HG03439 (cell line): ENCODE measurements at regions not wholly inside any gene's neighbourhood (a gene's known extent, or its start where the extent isn't known, plus 50 kb on each side); places are given as distances from the start of the nearest gene placed in this dataset.

ENCODE experiments used
- ATAC-seq: cut with Tn5 transposase; IDR thresholded peaks from one replicate; pipeline ENCODE4 v1.9.1; 2021; ENCODE audit warnings: mild to moderate bottlenecking, moderate library complexity; ENCODE audit not compliant: unreplicated experiment

GRCh38 chr14:95466506-95466905 is 49.9 kb downstream of the SYNE3 start:
- no peak for ATAC-seq

- no peak for ATAC-seq
Measured at GRCh38 chr14:95465936-95466335, 50.5 kb downstream of the SYNE3 start.

- ATAC-seq: no peak
Measured at GRCh38 chr14:95465358-95465757, 51.1 kb downstream of the SYNE3 start.

DNA sequence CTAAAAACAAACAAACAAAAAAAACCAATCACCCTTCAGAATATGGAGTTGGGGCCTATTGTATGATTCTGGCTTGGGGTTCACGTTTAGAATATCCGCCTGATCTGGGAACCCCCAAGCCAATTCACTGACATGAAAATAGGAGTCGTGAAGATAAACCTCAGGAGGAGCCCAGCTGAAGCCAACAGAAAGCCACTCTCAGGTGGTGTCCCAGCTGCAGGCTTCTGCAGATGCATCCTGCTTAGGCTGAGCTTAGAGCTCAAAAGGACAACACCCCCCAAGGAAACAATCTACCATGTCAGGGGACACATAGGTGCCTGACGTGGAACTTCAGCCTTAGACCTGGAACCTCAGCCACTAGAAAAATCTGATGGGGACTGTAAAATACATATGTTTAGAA is 51.9 kb downstream of the SYNE3 start:
- ATAC-seq: no peak

GRCh38 chr14:95464103-95464502 is 52.3 kb downstream of the SYNE3 start:
- ATAC-seq: no peak

DNA sequence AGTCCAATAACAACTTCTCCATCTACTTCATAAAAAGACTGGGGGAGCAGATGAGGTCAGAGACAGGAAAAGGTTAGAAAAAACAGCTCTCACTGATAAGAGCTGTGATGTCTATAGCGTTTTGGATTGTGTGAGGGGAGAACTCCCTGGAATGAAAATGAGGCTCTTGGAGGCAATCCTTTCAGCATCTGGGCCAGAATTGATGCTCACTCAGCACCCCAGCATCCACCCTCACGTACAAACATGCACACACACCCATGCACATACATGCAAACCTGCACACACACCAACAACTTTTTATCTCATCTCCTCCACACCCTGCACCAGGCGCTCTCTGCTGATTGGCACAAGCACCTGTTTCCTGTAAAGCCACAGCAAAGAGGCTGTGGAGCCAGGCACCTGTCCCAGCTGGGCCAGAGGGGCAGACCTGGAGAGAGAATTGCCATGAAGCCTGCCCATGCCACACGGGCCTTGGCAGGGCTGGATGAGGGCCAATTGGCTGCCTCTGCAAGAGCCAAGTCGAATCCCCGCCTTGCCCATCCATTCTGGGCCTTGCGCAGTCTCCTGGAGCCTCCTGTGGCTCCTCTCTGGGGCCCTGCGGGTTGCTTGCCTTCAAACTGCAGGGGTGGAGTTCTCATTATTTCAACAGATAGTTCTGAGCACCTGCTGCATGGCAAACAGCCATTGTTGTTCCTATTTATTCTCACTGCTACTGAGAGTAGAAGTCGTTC is 53.1 kb downstream of the SYNE3 start:
- ATAC-seq: no peak

GRCh38 chr14:95462491-95462890 is 54.0 kb downstream of the SYNE3 start:
- no peak for ATAC-seq

DNA sequence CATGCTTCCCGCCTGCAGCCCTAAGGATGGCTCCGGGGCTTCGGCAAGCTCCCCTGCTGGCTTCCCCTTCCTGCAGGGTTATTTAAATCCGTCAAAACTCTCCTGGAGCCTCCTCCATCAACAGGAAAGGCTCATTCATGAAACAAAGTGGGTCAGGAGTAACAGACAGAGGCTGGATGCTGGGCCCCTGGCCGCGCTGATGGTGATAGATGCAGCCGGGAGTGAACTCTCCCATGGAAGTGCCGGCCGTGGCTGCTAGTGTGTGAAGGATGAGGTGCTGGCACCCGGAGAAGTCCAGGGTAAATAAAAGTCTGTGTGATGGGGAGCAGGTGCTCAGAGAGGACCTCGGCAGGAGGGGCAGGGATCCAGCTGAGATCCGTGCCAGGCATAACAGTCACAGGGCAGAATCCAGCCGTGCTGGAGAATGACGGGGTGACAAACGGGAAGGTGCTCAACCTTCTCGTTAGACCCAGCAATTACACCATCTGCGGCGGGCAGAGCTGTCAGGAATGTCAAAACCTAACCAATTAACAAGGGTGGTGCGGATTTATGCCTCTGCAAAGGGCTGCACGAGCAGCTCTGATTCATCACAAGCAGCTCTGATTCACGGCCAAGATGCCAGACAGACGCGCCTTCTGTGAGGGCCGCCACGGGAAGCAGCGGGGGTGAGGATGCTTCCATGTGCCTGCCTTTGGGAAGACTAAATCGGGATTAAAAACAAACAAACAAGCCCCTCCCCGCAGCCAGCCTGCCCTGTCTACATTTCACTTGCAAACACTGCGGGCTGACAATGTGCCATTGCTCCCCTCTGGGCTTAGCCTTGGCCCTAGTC is 55.6 kb downstream of the SYNE3 start:
- no peak for ATAC-seq

DNA sequence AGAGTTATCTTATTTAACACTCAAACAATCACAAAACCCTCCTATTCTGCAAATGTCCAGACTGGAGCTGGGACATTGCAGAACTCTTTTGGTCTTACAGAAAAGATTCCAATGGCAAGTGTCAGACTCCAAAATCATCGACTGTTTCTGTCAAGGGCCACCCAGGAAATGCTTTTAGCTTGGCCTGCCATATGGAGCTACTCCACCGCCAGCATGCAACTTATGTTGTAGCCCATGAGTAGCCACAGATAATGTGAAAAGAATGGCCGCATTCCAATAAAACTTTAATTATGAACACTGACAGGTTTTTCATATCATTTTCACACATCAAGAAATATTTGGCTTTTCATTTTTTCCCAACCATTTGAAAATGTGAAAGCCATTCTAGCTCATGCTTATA is 57.5 kb downstream of the SYNE3 start:
- ATAC-seq: no peak

DNA sequence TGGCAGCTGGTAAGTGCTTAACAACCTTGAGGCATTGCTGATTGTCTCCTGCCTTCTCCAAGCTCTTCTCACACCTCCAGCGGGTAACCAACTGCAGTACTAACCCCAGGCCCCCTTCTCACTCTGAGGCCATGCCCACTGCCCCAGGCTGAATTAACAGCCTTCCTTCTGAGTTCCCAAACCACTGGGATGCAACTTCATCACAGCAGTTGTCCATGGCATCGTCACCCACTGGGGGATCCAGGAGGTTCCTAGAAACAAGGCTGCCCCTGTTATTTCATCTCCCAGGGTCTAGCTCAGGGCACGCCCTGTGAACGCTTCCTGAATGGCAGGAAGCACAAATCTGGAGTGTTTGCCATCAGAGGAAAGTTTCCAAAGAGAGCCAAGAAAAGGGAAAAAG is 58.0 kb downstream of the SYNE3 start:
- no peak for ATAC-seq

GRCh38 chr14:95456281-95456680 is 60.2 kb downstream of the SYNE3 start:
- ATAC-seq: no peak

DNA sequence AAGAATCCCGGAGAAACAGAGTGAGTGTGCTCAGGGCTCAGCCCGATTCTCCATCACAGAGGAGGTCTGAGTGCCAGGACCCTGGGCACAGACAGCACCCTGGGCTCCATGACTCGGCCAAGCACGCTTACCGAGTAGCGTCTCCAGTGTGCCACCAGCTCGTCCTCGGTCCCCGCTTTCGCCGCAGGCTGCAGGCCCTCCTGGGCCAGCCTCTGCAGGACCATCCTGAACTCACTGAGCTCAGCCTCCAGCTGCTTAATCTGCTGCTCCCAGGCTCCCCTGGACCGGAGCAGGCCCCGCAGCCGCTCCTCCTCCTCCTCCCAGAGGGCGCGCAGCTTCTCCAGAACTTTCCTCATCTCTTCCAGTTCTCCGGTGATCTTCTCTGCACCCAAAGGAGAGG is 61.2 kb downstream of the SYNE3 start:
- ATAC-seq: no peak

GRCh38 chr14:95453713-95453980 is 62.8 kb downstream of the SYNE3 start:
- ATAC-seq: no peak

DNA sequence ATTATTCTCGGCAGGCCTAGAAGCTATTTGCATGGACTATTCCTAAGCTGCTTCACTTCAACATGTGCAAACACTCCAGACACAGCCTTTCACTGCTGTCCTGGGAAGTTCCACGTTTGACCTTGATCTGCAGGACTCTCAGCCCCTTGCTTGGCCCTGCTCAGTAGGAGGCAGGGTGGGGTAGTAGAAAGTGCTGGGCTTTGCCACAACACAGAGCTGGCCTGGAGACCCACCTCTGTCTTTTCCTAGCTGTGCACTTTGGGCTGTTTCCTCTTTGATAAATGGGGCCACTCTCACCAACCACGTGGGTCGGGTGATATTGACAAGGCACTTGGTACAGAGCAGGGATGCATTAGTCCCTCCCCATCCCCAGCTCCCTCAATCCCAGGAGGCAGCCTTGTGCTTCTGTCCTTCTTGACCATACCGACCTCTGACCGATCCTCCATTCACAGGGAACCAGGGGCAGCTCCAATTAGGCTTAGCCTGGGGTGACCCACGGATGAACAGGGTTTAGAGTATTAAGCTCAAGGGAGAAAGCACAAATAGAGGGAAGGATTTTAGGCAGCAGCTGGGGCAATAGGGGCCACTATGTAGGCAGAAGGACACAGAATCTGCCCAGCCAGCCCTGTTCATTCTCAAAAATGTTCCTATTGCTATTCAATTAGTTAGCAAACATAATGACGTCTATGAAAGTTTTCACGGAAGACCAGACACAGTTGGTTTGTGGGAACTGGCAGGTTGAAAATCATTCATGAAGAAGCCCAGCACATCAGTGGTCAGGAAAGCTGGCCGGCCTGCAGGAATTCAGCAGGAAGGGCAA is 63.3 kb downstream of the SYNE3 start:
- no peak for ATAC-seq

- no peak for ATAC-seq
Measured at GRCh38 chr14:95452176-95452892, 64.1 kb downstream of the SYNE3 start.

GRCh38 chr14:95449131-95449530 is 67.3 kb downstream of the SYNE3 start:
- no peak for ATAC-seq

DNA sequence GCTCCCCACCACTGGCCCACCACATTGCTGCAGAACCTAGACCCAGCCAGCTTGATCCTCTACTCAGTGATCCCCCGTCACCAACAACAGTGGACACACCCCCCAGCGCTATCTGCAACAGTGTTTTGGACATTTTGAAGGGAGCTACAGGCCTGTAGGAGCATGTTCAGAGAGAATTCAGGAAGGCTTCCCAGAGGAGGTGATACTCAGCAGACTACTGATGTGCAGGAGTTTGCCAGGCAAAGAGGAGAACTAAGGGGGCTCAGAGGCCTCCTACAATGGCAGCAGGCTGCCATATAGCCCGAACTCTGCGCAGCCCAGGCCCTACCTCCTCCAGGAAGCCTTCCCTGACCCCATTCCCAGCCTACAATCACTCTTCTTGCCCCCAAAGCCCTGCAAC is 70.0 kb downstream of the SYNE3 start:
- ATAC-seq: no peak

DNA sequence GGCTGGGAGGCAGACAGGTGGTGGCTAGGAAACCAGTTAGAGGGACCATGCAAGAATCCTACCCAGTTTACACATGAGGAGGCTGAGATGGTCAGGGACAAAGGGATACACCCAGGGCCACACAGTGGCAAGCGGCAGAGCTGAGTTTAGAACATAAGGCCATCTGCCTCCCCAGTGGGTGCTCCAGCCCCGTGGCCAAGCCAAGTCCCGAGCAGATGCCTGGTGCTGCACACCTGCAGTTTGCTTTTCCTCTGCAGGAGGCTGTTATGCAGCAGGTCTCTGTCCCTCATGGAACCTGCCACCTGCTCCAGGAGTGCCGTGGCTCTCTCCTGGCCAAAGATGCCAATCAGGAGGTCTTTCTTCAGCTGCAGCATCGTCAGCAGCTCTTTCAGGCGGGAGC is 70.8 kb downstream of the SYNE3 start:
- no peak for ATAC-seq

- ATAC-seq: no peak
Measured at GRCh38 chr14:95445161-95445560, 71.3 kb downstream of the SYNE3 start.

DNA sequence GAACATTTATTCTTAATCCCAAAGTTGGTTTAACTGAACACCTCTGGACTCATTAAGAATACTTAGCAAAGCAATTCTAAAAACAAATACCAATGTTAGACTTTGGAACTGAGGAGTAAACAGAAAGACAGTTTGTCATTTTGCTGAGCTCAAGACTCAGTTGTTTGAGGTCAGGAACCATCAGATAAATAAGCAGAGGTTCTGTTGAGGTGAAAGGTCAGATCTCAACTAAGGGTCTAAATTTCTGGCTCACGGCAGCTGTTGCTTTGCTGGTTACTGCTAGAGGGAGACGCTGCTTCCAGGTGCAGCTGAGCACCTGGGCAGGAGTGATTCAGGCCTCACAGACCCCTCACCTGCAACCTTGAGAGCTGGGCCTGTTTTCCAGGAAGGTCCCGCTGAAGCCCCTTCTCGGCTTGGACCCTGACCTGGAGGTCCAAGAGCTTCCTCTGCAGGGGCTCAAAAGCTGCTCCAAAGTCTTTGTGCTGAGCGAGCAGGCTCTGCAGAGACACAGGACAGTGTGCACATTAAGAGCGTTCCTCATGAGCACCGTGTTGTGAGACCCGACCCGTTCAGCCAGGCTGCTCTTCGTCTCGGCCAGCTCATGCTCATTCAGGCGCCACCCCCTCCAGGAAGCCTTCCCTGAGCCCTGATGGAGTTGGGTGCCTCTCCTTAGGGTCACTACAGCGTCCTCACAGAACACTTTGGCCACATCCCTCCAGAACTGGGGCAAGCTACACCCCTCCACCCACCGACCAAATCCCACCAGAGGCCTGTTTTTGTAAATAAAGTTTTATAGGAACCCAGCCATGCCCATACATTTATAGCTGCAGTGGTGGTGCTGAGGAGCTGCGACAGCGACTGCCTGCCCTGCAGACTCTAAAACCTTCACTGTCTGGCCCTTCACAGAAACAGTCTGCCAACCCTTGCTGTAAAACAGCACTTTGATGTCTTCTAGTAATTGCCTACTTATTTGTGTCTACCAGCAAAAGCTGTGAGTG is 72.0 kb downstream of the SYNE3 start:
- no peak for ATAC-seq
